Omental fat pad (tissue), 3 donors: ENCODE measurements at regions not wholly inside any gene's neighbourhood (a gene's known extent, or its start where the extent isn't known, plus 50 kb on each side); places are given as distances from the start of the nearest gene placed in this dataset.

Experiments used
- ATAC-seq: fragments of 150-250 bp; one replicate; pipeline ENCODE4 v1.9.1; 2016; ENCODE audit warnings: mild to moderate bottlenecking, moderate library complexity; ENCODE audit not compliant: low FRiP score
- DNase-seq: peaks from one replicate; pipeline ENCODE4 v3.0.0-alpha.2; 2019; ENCODE audit warnings: low spot score
- TF ChIP-seq, protein P1 (sequence below), 3 donors: fragments of 450-650 bp; IDR thresholded peaks; one replicate each; pipeline ENCODE4 v1.5.1; 2016 to 2017; ENCODE audit warnings: antibody characterized with exemption in 3 of 3, mild to moderate bottlenecking in 3 of 3, moderate library complexity in 2 of 3

DNA sequence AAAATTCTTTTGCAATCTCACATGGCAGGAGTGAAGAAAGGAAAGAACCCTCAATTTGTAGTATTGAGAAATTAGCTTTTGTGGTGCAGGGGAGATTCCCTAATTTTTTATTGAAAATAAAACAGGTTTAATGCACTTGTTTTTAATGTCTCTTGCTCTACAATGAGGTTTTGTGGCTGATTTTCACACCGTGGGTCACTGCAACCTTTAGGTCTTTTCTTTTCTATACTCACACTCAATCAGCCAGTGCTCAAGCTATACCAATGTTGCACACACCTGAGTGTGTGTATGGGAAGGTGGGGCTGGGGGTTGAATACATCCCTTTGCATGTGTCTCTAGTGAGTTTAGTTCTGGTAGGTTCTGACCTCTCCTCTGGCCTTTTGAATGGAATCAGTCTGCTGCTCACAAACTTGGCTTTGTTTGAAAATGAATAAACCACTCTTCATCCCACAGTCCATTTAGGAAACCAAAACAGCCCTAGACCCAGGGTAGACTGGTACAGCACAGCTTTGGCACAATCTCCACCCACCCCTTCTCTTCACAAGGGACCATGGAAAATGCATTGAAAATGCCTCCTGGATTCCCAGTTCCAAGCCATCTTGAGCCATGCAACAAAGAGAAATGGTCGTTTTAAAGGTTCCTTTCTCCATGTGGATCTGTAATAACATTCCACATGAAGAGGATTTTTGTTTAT is 411.5 kb downstream of the SFMBT2 start:
- TF ChIP-seq, protein P1, sequence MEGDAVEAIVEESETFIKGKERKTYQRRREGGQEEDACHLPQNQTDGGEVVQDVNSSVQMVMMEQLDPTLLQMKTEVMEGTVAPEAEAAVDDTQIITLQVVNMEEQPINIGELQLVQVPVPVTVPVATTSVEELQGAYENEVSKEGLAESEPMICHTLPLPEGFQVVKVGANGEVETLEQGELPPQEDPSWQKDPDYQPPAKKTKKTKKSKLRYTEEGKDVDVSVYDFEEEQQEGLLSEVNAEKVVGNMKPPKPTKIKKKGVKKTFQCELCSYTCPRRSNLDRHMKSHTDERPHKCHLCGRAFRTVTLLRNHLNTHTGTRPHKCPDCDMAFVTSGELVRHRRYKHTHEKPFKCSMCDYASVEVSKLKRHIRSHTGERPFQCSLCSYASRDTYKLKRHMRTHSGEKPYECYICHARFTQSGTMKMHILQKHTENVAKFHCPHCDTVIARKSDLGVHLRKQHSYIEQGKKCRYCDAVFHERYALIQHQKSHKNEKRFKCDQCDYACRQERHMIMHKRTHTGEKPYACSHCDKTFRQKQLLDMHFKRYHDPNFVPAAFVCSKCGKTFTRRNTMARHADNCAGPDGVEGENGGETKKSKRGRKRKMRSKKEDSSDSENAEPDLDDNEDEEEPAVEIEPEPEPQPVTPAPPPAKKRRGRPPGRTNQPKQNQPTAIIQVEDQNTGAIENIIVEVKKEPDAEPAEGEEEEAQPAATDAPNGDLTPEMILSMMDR (IDR thresholded peaks at IDR 0.05) = no peak
- DNase-seq = no peak

DNA sequence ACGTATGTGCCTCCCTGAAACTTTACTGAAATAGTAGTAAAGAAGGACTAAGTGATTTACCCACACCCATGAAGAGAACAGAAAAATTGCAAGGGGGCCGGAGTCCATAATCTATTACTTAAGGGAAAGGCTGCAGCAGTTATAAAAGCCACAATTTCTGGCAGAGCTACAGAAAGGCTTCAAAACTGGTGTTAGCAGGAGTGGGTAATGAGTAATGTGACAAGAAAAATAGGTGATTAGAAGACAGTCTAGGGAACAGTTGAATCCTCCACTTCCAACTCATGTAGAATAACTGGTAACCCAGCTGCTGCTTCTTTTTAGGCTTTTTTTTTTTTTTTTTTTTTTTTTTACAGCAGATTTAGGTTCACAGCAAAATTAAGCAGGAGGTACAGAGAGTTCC is 413.3 kb downstream of the SFMBT2 start:
- ATAC-seq = no peak
- TF ChIP-seq, protein P1 (IDR thresholded peaks at IDR 0.05) = no peak
- DNase-seq = no peak

More for the DNA sequence above, 411.5 kb downstream of the SFMBT2 start:
- ATAC-seq = no peak

DNA sequence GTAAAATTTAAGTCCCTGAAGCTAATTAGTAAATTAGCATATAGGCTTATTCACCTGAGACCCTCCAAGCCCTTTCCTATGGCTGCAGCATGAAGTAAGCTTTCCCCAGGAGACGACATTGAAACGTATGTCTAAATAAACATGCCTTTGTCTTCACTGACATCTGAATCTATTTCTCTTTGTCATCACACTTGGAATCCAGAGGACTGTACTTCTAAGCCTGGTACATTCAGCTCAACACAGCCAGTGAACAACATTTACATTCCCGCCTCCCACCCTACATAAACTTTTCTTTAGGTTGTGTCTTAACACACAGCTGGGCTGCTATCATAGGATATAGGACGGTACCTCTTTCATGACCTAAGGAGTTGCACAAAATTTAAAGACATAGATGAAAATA is 414.4 kb downstream of the SFMBT2 start:
- no peak for ATAC-seq
- TF ChIP-seq, protein P1 (IDR thresholded peaks at IDR 0.05) = no peak

DNA sequence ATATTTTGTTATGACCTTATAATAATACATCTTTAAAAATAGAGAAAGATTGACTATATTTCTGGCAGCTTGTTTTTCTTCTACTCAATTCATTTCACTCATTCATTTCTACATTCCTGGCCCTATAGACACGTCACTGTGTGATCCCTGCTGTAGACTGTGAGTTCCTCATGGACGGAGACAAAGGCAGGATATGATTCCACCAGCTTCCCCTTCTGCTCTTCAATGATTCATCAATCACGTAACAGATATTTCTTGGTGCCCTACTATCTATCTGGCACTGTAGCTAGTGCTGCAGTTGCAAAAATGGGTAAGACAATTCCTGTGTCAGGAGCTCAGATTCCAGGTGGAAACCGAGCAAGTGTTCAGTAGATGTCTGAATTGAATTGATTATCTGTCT is 415.0 kb downstream of the SFMBT2 start:
- ATAC-seq (no peak), DNase-seq (no peak)
- TF ChIP-seq, protein P1 (IDR thresholded peaks at IDR 0.05) = no peak

More for the DNA sequence above, 414.4 kb downstream of the SFMBT2 start:
- DNase-seq = no peak

DNA sequence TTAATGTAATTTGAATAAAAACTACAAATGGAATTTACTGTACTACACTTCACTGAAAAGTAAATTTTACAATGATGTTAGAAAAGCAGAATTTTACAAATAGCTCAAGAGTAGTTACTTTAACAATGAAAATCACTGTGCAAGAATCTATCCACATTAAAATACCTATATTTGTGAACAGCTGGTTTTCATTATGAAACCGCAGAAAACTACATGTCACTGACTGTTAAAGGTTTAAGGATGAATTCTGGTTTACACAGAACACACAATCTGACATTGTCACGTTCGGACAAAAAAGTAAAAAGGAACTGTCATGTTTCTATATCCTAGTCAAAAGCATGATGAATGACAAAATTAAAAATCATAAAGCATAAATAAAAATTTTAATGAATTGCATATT is 415.3 kb upstream of the PRKCQ start:
- DNase-seq (no peak), ATAC-seq (no peak)
- TF ChIP-seq, protein P1 (IDR thresholded peaks at IDR 0.05) = no peak

DNA sequence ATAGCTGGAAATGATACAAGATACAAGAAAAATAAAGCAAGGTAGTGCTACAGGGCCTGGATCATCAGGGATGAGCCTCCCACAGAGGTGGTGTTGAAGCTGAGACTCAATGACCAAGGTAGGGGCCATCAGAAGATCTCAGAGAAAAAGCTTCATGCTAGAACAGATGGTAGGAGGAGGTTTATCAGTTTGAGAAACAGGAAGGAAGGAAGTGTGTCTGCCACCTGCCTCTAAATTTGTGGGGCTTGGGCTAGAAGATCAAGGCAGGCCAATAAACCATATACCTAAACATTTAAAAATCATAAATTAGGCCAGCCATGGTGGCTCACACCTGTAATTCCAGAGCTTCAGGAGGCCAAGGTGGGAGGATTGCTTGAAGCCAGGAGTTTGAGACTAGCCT is 410.8 kb upstream of the PRKCQ start:
- no peak for ATAC-seq
- TF ChIP-seq, protein P1 (IDR thresholded peaks at IDR 0.05) = no peak
- no peak for DNase-seq

DNA sequence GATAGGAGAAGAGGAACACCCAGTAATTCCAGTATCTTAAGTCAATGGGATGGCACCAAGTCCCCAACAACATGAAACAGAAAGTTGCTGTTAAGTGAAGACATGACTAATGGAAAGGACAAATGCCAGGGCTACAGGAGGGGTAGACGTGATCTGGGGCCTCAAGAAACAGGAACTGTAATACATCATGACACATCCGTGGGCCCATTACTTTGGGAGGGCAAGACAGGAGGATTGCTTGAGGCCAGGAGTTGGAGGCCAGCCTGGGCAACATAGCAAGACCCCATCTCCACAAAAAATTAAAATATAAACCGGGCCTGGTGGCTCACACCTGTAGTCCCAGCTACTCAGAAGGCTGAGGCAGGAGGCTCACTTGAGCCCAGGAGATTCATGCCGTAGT is 408.6 kb upstream of the PRKCQ start:
- TF ChIP-seq, protein P1 (IDR thresholded peaks at IDR 0.05) = no peak
- DNase-seq = no peak
- ATAC-seq = no peak
